NOMO-1 (cell line): ENCODE measurements at regions not wholly inside any gene's neighbourhood (a gene's known extent, or its start where the extent isn't known, plus 50 kb on each side); places are given as distances from the start of the nearest gene placed in this dataset.

ENCODE experiments used
- DNase-seq, 2 experiments: peaks; one replicate each; lab custom pipeline; 2025; ENCODE audit not compliant: unreplicated experiment in 2 of 2; lab: John Stamatoyannopoulos, UW

GRCh38 chrX:40459571-40460158 lies 121.1 kb upstream of the ATP6AP2 start:
- no peak for DNase-seq

- no peak for DNase-seq
Observed at GRCh38 chrX:40457406-40457805, 123.4 kb upstream of the ATP6AP2 start.

- DNase-seq, result no peak
Observed at GRCh38 chrX:40452031-40452430, 128.7 kb upstream of the ATP6AP2 start.

GRCh38 chrX:40449956-40450706 lies 130.6 kb upstream of the ATP6AP2 start:
- no peak for DNase-seq

GRCh38 chrX:40449396-40449795 lies 131.4 kb upstream of the ATP6AP2 start:
- no peak for DNase-seq

- no peak for DNase-seq
Observed at GRCh38 chrX:40448793-40449192, 132.0 kb upstream of the ATP6AP2 start.

- no peak for DNase-seq
Observed at GRCh38 chrX:40446921-40447320, 133.8 kb upstream of the ATP6AP2 start.

- peak; percentile 42 to 65 for DNase-seq
Observed at GRCh38 chrX:40445691-40446090, 135.1 kb upstream of the ATP6AP2 start.

- DNase-seq, result no peak
Observed at GRCh38 chrX:40444798-40445496, 135.8 kb upstream of the ATP6AP2 start.

- DNase-seq, result no peak
Observed at GRCh38 chrX:40444133-40444532, 136.6 kb upstream of the ATP6AP2 start.

- DNase-seq, result no peak
Observed at GRCh38 chrX:40440866-40441265, 139.9 kb upstream of the ATP6AP2 start.

GRCh38 chrX:40439625-40440532 lies 140.9 kb upstream of the ATP6AP2 start:
- peak; percentile 44 to 79 for DNase-seq

GRCh38 chrX:40437348-40437747 lies 143.4 kb upstream of the ATP6AP2 start:
- DNase-seq, result no peak

- peak; percentile 70 to 74 for DNase-seq
Observed at GRCh38 chrX:40434947-40435346, 145.8 kb upstream of the ATP6AP2 start.

GRCh38 chrX:40434443-40434842 lies 146.3 kb upstream of the ATP6AP2 start:
- no peak for DNase-seq

GRCh38 chrX:40433160-40433559 lies 147.6 kb upstream of the ATP6AP2 start:
- no peak for DNase-seq

GRCh38 chrX:40424259-40424658 lies 156.5 kb upstream of the ATP6AP2 start:
- no peak for DNase-seq

GRCh38 chrX:40423299-40423698 lies 157.5 kb upstream of the ATP6AP2 start:
- DNase-seq, result peak in 1 of 2 experiments; percentile 25

GRCh38 chrX:40422021-40422420 lies 158.7 kb upstream of the ATP6AP2 start:
- no peak for DNase-seq

- no peak for DNase-seq
Observed at GRCh38 chrX:40420899-40421729, 159.7 kb upstream of the ATP6AP2 start.
